Spleen (tissue), 11 donors: ENCODE measurements at regions not wholly inside any gene's neighbourhood (a gene's known extent, or its start where the extent isn't known, plus 50 kb on each side); places are given as distances from the start of the nearest gene placed in this dataset.

Source experiments
- DNase-seq: peaks from one replicate; pipeline ENCODE4 v3.0.0-alpha.2; 2020
- H3K27ac ChIP-seq, 8 donors: fragments of 200-600 bp; sonication (generic) in 7 of 8; 1 replicate in 4 of 8; 2 replicates in 4 of 8; pipeline versions ENCODE4 v1.5.0 to v1.8.0; 2016 to 2021; ENCODE audit warnings: inconsistent platforms in 4 of 8, mild to moderate bottlenecking in 4 of 8, moderate library complexity in 1 of 8
- H3K27me3 ChIP-seq, 7 donors: fragments of 200-600 bp; sonication (generic) in 6 of 7; replicated peaks in 1 of 7; 1 replicate in 4 of 7; 2 replicates in 3 of 7; pipeline versions ENCODE4 v1.5.0 to v1.8.0; 2016 to 2021; ENCODE audit warnings: inconsistent platforms in 3 of 7, mild to moderate bottlenecking in 1 of 7
- H3K36me3 ChIP-seq, 6 donors: fragments of 200-600 bp; sonication (generic) in 5 of 6; 1 replicate in 4 of 6; 2 replicates in 2 of 6; pipeline versions ENCODE4 v1.5.0 to v1.8.0; 2016 to 2021; ENCODE audit warnings: inconsistent platforms in 2 of 6
- H3K4me1 ChIP-seq, 6 donors: fragments of 200-600 bp; sonication (generic) in 5 of 6; 1 replicate in 3 of 6; 2 replicates in 3 of 6; pipeline versions ENCODE4 v1.5.0 to v1.8.0; 2016 to 2021; ENCODE audit warnings: inconsistent platforms in 3 of 6
- H3K4me3 ChIP-seq, 8 donors: fragments of 200-600 bp; sonication (generic) in 7 of 8; 1 replicate in 4 of 8; 2 replicates in 4 of 8; pipeline versions ENCODE4 v1.5.0 to v1.8.0; 2016 to 2021; ENCODE audit warnings: inconsistent platforms in 4 of 8, mild to moderate bottlenecking in 4 of 8, moderate library complexity in 2 of 8
- H3K9me3 ChIP-seq, 8 donors: fragments of 200-600 bp; sonication (generic) in 7 of 8; 1 replicate in 4 of 8; 2 replicates in 4 of 8; pipeline versions ENCODE4 v1.5.0 to v1.8.0; 2016 to 2021; ENCODE audit warnings: inconsistent platforms in 4 of 8
- POLR2A ChIP-seq, 3 donors: fragments of 450-650 bp; IDR thresholded peaks; one replicate each; pipeline ENCODE4 v1.5.1; 2017; ENCODE audit warnings: antibody characterized with exemption in 3 of 3, mild to moderate bottlenecking in 1 of 3
- POLR2AphosphoS5 ChIP-seq, 3 donors: sonication (generic); formaldehyde crosslinking; IDR thresholded peaks; one replicate each; pipeline ENCODE4 v1.5.1; 2017; ENCODE audit warnings: antibody characterized with exemption in 3 of 3
- WGBS, 5 donors: extraction: QIAGEN DNeasy Blood & Tissue Kit in 3 of 5; methylation state at CpG; one replicate each; pipeline versions ENCODE4 v1.1.5 to v1.1.7; 2013 to 2018; 5-methylcytosine and 5-hydroxymethylcytosine counted together
- intact Hi-C: fragments of 100-400 bp; cut with DNase I; formaldehyde crosslinking; loops from one replicate; pipeline ENCODE4 v1.15.0; 2023; ENCODE audit warnings: low total_unique reads
- TF ChIP-seq, protein P1 (sequence below), 11 experiments: fragments of 200-600 bp in 7 of 11; fragments of 450-650 bp in 4 of 11; sonication (generic) in 4 of 11; IDR thresholded peaks in 8 of 11; conservative IDR thresholded peaks in 3 of 11; 1 replicate in 7 of 11; 2 replicates in 4 of 11; pipeline versions ENCODE4 v1.4.0 to v1.8.0; 2016 to 2021; ENCODE audit warnings: antibody characterized with exemption in 11 of 11, inconsistent platforms in 4 of 11, mild to moderate bottlenecking in 1 of 11
- donor health status: healthy with polysubstance abuse.
- donor health status: DM: no; HTN: no; CAD: no; lungs with moderate emphysema.
- donor health status: DM: no; HTN: no; CAD: no.
- donor health status: Bipolar disorder and iron deficiency.
- donor health status: healthy.
- donor health status: DM: no; HTN: no; CAD: no.
- donor health status: DM: yes; HTN: yes; CAD: no.

DNA sequence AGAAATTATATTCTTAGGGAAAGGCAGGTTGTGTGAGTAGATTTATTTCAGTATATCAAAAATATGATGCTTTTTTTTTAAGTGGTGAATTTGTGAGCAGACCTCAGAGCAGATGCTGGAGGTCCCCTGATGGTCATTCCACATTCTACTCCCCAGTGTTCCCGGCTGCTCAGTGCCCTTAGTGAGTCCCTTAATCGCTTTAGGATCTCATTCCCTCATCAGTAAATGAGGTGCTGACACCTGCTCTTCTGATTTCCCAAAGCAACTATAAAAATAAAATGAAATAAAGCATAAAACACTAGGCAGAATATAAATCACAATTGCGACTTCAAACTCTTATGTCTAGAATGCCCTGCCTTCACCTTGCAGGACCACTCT is 216.2 kb upstream of the TNP1 start:
- no peak for TF ChIP-seq POLR2AphosphoS5 (IDR thresholded peaks at IDR 0.05)
- TF ChIP-seq, protein P1, sequence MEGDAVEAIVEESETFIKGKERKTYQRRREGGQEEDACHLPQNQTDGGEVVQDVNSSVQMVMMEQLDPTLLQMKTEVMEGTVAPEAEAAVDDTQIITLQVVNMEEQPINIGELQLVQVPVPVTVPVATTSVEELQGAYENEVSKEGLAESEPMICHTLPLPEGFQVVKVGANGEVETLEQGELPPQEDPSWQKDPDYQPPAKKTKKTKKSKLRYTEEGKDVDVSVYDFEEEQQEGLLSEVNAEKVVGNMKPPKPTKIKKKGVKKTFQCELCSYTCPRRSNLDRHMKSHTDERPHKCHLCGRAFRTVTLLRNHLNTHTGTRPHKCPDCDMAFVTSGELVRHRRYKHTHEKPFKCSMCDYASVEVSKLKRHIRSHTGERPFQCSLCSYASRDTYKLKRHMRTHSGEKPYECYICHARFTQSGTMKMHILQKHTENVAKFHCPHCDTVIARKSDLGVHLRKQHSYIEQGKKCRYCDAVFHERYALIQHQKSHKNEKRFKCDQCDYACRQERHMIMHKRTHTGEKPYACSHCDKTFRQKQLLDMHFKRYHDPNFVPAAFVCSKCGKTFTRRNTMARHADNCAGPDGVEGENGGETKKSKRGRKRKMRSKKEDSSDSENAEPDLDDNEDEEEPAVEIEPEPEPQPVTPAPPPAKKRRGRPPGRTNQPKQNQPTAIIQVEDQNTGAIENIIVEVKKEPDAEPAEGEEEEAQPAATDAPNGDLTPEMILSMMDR (IDR thresholded peaks at IDR 0.05 in 8 of 11, conservative IDR thresholded peaks at IDR 0.05 in 3 of 11), result no peak
- TF ChIP-seq POLR2A (IDR thresholded peaks at IDR 0.05), result no peak
- Histone ChIP-seq H3K4me1 (peaks cover 0 to 10% (median 3%) of the 10 kb centered on the region in 6 donors), H3K36me3 (no peaks in the 10 kb centered on the region), H3K27ac (peak overlapping the region in 1 of 8 donors; percentile 56), H3K9me3 (no peaks in the 10 kb centered on the region), H3K27me3 (no peaks in the 10 kb centered on the region), H3K4me3 (no peak overlapping the region)
- intact Hi-C loops, result no loop called here
- no peak for DNase-seq
- WGBS, 5 donors, result 81 to 95% (median 89%) methylated on average over 3 of the region's 3 CpGs

DNA sequence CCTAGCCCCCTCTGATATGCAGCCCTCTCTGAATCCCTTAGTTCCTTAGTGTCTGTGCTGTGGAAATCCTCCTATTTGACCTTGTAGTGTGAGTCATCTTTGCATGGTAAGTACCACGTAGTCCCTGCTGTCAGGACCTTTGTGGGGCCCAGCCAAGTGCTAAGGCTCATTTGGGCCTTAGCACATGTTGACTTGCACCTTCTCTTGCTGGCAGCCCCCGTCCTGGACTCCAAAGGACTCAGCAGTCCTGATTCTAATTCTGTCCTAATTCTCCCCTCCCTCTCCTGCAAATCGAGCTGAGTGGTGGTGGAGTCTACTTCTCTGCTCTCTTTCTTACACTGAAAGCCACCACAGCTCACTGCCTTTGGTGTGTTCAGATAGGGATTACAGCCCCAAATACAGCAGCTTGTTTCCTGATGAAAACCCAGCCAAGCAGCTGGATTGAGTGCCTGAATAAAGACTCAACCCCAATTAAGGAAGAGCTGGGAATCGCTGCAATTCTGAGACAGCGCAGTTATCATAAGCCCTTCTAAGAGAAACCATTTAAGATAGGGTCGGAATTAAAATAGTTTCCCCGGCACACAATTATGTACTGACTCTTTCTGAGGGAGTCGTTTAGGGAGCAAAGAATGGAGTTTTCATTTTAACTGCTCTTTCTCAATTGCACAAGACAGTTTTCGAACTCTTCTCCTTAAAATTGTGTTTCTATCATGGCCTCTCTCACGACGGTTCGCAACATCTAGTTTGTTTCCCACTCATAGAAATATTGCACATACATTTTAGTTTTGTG is 215.6 kb upstream of the TNP1 start:
- no peak for DNase-seq

DNA sequence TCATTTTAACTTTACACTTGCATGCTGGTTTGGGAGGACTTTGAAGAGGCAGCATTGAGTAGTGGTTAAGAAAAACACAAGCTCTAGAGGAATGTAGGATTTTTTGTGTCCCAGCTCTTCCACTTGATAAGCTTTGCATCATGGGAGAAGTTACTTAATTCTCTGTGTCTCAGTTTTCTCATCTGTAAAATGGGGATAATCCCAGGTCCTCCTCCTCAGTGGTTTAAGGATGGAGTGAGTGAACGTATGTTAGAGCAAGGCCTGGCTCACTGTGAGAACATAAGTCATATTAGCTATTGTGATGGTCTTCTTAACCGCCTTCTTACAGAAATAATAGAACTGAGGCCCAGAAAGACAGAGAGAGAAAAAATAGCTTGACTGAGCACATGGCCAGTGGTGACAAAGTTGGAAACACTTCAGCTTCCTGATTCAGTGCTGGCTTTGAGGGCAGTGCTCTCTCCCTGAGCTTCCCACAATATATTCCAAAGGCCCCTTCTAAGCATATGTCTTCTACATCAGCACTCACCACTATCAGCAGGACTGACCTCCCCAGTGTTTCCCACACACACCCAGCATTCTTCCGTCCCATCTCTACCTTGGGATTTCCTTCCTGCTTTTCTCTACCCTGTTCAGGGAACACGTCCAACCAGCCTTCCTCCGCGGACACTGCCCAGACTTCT is 214.9 kb upstream of the TNP1 start:
- peak in 2 of 3 donors; percentile 33 to 35 for TF ChIP-seq POLR2AphosphoS5 (IDR thresholded peaks at IDR 0.05)
- TF ChIP-seq, protein P1 (IDR thresholded peaks at IDR 0.05 in 8 of 11, conservative IDR thresholded peaks at IDR 0.05 in 3 of 11), result no peak
- TF ChIP-seq POLR2A (IDR thresholded peaks at IDR 0.05), result no peak
- Histone ChIP-seq H3K27me3 (no peaks in the 10 kb centered on the region), H3K27ac (peak overlapping the region in 6 of 8 donors; percentile 25 to 56 (median 45)), H3K36me3 (no peaks in the 10 kb centered on the region), H3K4me3 (no peak overlapping the region), H3K9me3 (no peaks in the 10 kb centered on the region), H3K4me1 (peaks cover 0 to 10% (median 3%) of the 10 kb centered on the region in 6 donors)
- no peak for DNase-seq
- 62 to 78% (median 73%) methylated on average over 6 of the region's 6 CpGs for WGBS, 5 donors
- intact Hi-C loops, result no loop called here

More for the DNA sequence above, 215.6 kb upstream of the TNP1 start:
- Histone ChIP-seq H3K27me3 (no peaks in the 10 kb centered on the region), H3K4me3 (no peak overlapping the region), H3K4me1 (peaks cover 0 to 10% (median 3%) of the 10 kb centered on the region in 6 donors), H3K9me3 (no peaks in the 10 kb centered on the region), H3K27ac (peak overlapping the region in 6 of 8 donors; percentile 26 to 56 (median 46)), H3K36me3 (no peaks in the 10 kb centered on the region)
- intact Hi-C loops, result no loop called here
- 57 to 78% (median 71%) methylated on average over 12 of the region's 12 CpGs for WGBS, 5 donors
- TF ChIP-seq, protein P1 (IDR thresholded peaks at IDR 0.05 in 8 of 11, conservative IDR thresholded peaks at IDR 0.05 in 3 of 11), result no peak
- TF ChIP-seq POLR2AphosphoS5 (IDR thresholded peaks at IDR 0.05) (no peak), POLR2A (IDR thresholded peaks at IDR 0.05) (no peak)

DNA sequence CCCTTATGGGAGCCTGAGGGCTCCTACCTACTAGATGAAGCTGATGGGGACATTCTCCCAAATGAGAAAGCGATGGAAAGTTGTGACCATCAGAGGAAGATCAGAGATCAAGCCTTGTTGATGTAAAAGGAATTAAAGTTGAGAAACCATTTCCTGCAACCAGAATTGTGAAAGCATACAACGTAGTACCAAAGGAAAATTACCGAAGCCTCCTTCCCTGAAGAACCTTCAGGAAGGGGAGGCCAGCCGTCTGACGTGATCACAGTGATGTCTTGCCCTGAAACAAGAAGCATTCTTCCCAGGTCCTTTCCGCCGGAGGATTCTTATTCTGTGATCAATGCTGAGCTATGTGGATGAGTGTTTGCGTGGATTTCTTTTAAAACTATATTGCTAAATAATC is 211.6 kb upstream of the TNP1 start:
- no peak for TF ChIP-seq POLR2AphosphoS5 (IDR thresholded peaks at IDR 0.05)
- TF ChIP-seq, protein P1 (IDR thresholded peaks at IDR 0.05 in 8 of 11, conservative IDR thresholded peaks at IDR 0.05 in 3 of 11), result no peak
- TF ChIP-seq POLR2A (IDR thresholded peaks at IDR 0.05), result no peak
- H3K36me3 ChIP-seq, result no peaks in the 10 kb centered on the region
- H3K27ac ChIP-seq, result no peak overlapping the region
- peaks cover 0 to 10% (median 3%) of the 10 kb centered on the region in 6 donors for H3K4me1 ChIP-seq
- H3K4me3 ChIP-seq, result no peak overlapping the region
- intact Hi-C loops, result no loop called here
- DNase-seq, result no peak
- 54 to 75% (median 70%) methylated on average over 8 of the region's 8 CpGs for WGBS, 5 donors
- H3K27me3 ChIP-seq, result peaks cover 0 to 7% (median 0%) of the 10 kb centered on the region in 7 donors
- peaks cover 0 to 7% (median 2%) of the 10 kb centered on the region in 8 donors for H3K9me3 ChIP-seq
